Omental fat pad (tissue), 3 donors: ENCODE measurements at regions not wholly inside any gene's neighbourhood (a gene's known extent, or its start where the extent isn't known, plus 50 kb on each side); places are given as distances from the start of the nearest gene placed in this dataset.

ENCODE experiments used
- ATAC-seq: fragments of 150-250 bp; one replicate; pipeline ENCODE4 v1.9.1; 2016; ENCODE audit warnings: mild to moderate bottlenecking, moderate library complexity; ENCODE audit not compliant: low FRiP score
- DNase-seq: peaks from one replicate; pipeline ENCODE4 v3.0.0-alpha.2; 2019; ENCODE audit warnings: low spot score
- TF ChIP-seq, protein P1 (sequence below), 3 donors: fragments of 450-650 bp; IDR thresholded peaks; one replicate each; pipeline ENCODE4 v1.5.1; 2016 to 2017; ENCODE audit warnings: antibody characterized with exemption in 3 of 3, mild to moderate bottlenecking in 3 of 3, moderate library complexity in 2 of 3

DNA sequence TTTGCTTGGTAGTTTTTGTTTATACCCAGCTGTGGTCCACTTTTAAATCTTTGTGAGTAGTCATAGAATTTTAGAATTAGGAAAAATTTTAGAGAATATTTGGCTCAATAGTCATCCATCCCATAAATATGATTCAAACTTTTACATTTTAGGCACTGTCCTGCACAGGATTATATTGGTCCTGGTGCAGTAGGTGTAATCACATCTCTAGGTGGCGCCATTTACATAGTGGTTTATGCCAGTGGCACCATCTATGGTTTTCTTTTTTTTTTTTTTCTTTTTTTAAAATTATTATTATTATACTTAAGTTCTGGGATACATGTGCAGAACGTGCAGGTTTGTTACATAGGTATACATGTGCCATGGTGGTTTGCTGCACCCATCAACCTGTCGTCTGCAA, 260.7 kb upstream of the KCNN2 start:
- TF ChIP-seq, protein P1, sequence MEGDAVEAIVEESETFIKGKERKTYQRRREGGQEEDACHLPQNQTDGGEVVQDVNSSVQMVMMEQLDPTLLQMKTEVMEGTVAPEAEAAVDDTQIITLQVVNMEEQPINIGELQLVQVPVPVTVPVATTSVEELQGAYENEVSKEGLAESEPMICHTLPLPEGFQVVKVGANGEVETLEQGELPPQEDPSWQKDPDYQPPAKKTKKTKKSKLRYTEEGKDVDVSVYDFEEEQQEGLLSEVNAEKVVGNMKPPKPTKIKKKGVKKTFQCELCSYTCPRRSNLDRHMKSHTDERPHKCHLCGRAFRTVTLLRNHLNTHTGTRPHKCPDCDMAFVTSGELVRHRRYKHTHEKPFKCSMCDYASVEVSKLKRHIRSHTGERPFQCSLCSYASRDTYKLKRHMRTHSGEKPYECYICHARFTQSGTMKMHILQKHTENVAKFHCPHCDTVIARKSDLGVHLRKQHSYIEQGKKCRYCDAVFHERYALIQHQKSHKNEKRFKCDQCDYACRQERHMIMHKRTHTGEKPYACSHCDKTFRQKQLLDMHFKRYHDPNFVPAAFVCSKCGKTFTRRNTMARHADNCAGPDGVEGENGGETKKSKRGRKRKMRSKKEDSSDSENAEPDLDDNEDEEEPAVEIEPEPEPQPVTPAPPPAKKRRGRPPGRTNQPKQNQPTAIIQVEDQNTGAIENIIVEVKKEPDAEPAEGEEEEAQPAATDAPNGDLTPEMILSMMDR (IDR thresholded peaks at IDR 0.05) = no peak
- no peak for ATAC-seq

DNA sequence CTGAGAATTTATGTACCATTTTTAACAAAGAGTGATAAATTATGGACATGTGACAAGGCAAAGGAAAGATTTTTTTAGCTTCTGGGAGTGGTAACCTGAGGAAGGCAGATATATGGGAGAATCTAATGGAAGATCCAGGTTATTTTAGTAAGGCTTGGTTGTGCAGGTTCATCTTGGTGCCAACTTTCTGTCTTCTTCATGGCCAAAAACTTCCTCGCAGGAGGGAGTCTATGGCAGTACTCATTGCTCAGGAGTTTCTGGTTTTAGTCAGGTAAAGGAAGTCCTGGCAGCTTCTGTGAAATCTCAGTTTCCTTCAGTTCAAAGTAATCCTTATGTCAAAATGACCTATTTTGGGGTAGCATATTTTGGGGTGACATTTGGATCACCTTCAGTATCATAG, 248.3 kb upstream of the KCNN2 start:
- ATAC-seq (peak; percentile 44), DNase-seq (no peak)
- TF ChIP-seq, protein P1 (IDR thresholded peaks at IDR 0.05) = no peak

More for the DNA sequence above, 260.7 kb upstream of the KCNN2 start:
- DNase-seq = no peak

DNA sequence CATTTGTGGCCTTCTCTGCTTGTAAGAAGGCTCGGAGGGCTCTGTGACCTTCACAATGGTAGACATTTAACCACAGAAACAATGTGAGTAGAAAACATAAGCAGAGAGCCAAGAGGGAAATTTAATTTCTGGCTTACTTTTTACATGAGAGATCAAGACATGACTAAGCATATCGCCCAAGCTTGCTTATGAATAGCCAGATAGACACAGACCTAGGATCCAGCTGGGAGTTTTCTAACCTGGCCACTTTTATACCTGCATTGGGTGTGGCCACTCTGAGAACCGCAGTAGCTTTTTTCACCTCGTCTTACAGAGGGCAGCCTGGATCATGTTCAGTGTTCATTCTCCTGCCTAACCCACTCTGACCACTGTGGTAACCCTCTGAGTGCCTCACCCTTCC, 244.9 kb upstream of the KCNN2 start:
- DNase-seq (no peak), ATAC-seq (no peak)
- TF ChIP-seq, protein P1 (IDR thresholded peaks at IDR 0.05) = no peak

DNA sequence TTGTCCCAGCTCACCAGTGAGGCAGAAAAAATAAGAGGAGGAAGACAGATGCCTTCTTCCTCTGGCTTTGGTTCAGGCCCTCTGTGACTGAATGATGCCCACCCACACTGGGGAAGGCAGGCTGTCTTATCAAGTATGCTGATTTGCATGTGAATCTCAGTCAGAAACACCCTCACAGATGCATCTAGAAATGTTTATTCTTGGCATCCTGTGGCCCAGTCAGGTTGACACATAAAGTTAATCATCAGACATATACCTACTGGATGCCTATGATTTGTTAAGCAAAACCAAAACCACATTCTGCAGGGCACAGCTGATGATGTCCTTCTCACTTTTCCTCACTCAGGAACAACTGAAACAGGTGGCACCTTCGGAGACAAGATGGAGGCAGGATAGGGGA, 243.4 kb upstream of the KCNN2 start:
- TF ChIP-seq, protein P1 (IDR thresholded peaks at IDR 0.05) = no peak
- no peak for ATAC-seq

DNA sequence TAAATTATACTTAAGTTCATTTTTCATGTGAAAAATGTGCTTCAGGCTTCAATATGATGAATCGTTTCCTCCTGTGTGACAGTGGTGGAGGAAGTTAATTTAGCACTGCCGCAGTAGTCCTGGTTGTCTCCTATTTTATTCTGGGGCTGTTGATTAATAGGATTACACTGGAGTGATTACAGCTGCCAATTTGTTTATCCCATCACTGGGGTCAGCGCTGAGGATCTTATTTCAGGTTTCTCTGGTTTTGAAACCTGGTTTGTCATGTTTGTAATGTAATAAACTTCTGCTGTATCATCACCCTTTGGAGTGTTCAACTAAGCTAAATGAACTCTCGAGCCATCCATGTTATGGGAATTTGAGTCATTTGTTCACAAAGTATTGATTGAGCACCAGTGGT, 241.7 kb upstream of the KCNN2 start:
- ATAC-seq = no peak
- TF ChIP-seq, protein P1 (IDR thresholded peaks at IDR 0.05) = no peak
- no peak for DNase-seq

More for the DNA sequence above, 243.4 kb upstream of the KCNN2 start:
- DNase-seq = no peak

DNA sequence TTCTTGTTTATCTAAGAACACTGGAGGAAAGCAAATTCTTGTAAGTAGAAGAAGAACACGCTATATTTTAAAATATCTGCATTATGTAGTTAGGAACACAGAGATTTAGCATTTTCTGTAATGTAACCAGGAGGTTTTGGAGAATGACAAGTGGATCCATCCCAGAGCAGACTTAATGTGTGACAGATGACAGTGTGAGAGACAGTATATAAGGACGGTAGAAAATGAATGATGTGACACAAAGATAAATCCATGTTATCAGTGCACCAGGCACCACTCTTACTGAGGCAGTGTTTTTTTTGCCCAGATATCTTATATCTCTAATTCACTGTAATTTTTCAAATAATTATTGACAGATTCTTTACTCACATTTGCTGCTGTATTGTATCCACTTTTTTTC, 239.0 kb upstream of the KCNN2 start:
- ATAC-seq = no peak
- no peak for DNase-seq
- TF ChIP-seq, protein P1 (IDR thresholded peaks at IDR 0.05) = no peak

DNA sequence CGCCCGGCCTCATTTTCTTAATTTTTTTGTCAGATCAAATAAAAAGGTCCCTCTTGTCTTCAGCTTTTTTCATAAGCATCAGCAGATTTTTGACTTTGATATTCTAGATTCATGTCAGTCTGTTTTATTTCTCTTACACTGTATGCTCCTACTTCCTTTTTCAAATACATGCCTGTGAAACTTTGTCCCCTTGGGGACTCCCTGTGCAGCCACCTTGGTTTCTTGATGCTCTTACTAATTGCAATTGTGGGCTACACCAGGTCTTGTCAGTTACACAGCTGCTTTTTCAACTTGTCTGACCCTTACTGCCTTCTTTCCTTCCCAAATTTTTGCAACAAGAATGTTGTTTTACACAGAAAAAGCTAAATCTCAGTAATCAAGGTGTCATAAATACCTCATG, 238.2 kb upstream of the KCNN2 start:
- ATAC-seq = no peak
- TF ChIP-seq, protein P1 (IDR thresholded peaks at IDR 0.05) = no peak

More for the DNA sequence above, 238.2 kb upstream of the KCNN2 start:
- DNase-seq = no peak
